ENCODE measurements at regions not wholly inside any gene's neighbourhood (a gene's known extent, or its start where the extent isn't known, plus 50 kb on each side); places are given as distances from the start of the nearest gene placed in this dataset.
"Not testable (repeated sequence)": the region's sequence is repeated elsewhere in the genome, so short reads cannot be mapped to it uniquely, and the experiment has no call there.

DNA sequence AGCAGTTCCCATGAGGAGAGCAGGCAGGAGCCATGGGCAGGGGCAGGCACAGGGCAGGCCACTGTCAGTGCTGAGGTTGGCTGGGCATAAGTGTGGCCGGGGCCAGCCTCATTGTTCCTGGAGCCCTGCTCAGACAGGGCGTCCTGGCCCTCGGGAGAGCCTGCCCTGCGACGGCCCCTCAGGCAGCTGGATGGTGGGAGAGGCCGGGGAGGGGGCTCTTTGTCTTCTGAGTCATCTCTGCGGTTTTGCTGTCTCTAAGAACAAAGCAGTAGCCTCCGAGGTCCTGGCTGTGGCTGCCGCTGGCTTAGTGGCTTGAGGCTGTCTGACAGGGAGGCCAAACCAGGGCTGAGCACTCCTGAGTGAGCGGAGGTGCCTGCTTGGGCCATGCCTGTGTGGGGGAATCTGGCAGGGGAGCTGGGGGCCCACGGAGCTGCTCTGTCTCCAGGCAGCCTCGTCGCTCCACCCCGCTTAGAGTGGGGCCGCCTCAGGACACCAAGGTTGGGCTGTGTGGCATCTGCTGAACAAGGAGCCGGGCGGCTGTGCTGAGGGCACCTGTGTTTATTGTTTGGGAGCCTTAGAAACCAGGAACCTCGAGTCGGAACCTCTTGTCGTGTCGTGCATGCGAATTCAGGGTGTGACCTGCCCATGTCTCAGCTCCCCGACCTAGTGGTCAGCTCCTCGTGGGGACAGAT, 4395.7 kb upstream of the TPTE start:
- TF ChIP-seq POLR2A, POLR2AphosphoS5 (IDR thresholded peaks at IDR 0.05): not testable (repeated sequence)
- TF ChIP-seq, protein P1, sequence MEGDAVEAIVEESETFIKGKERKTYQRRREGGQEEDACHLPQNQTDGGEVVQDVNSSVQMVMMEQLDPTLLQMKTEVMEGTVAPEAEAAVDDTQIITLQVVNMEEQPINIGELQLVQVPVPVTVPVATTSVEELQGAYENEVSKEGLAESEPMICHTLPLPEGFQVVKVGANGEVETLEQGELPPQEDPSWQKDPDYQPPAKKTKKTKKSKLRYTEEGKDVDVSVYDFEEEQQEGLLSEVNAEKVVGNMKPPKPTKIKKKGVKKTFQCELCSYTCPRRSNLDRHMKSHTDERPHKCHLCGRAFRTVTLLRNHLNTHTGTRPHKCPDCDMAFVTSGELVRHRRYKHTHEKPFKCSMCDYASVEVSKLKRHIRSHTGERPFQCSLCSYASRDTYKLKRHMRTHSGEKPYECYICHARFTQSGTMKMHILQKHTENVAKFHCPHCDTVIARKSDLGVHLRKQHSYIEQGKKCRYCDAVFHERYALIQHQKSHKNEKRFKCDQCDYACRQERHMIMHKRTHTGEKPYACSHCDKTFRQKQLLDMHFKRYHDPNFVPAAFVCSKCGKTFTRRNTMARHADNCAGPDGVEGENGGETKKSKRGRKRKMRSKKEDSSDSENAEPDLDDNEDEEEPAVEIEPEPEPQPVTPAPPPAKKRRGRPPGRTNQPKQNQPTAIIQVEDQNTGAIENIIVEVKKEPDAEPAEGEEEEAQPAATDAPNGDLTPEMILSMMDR (IDR thresholded peaks at IDR 0.05) = not testable (repeated sequence)
